Upper lobe of right lung (tissue), 1 donor: ENCODE measurements at regions not wholly inside any gene's neighbourhood (a gene's known extent, or its start where the extent isn't known, plus 50 kb on each side); places are given as distances from the start of the nearest gene placed in this dataset.

ENCODE experiments used
- ATAC-seq: fragments of 200-7000 bp; cut with Tn5 transposase; one replicate; pipeline ENCODE4 v1.9.1; 2020; ENCODE audit warnings: mild to moderate bottlenecking, moderate library complexity
- DNase-seq: peaks from one replicate; pipeline ENCODE4 v3.0.0-alpha.2; 2020
- H3K27ac ChIP-seq: fragments of 200-600 bp; one replicate; pipeline ENCODE4 v1.8.0; 2022
- H3K27me3 ChIP-seq: fragments of 200-600 bp; one replicate; pipeline ENCODE4 v1.8.0; 2022; ENCODE audit warnings: mild to moderate bottlenecking
- H3K36me3 ChIP-seq: fragments of 200-600 bp; one replicate; pipeline ENCODE4 v1.8.0; 2022
- H3K4me1 ChIP-seq: fragments of 200-600 bp; one replicate; pipeline ENCODE4 v1.8.0; 2022
- H3K4me3 ChIP-seq: fragments of 200-600 bp; one replicate; pipeline ENCODE4 v1.8.0; 2022; ENCODE audit warnings: mild to moderate bottlenecking
- H3K9me3 ChIP-seq: fragments of 200-600 bp; one replicate; pipeline ENCODE4 v1.8.0; 2022
- intact Hi-C: fragments of 100-400 bp; cut with DNase I; formaldehyde crosslinking; loops from one replicate; pipeline ENCODE4 v1.11.0; 2022
- TF ChIP-seq, protein P1 (sequence below): fragments of 200-600 bp; IDR thresholded peaks from one replicate; pipeline ENCODE4 v1.8.0; 2022; ENCODE audit warnings: antibody characterized with exemption
- donor health status: DM: no; HTN: yes; CAD: no; lungs with severe emphysema.

DNA sequence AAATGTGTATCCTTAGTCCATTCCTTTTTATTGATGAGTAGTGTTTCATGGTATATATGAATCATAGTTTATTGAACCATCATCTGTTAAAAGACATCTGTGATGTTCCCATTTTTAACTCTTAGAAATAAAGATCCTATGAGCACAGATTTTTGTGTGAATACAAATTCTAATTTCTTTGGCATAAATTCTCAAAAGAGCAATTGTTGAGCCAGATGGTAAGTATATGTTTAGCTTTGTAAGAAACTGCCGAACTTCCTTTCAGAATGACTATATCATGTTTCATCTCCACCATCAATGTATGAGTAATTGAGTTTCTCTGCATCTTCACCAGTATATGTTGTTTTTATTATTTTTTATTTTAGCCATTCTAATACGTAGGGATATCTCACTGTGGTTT lies 526.4 kb downstream of the CDH10 start:
- ATAC-seq (no peak), DNase-seq (no peak)
- H3K27me3 ChIP-seq = no peaks in the 10 kb centered on the region
- intact Hi-C loops = no loop called here
- H3K36me3 ChIP-seq = no peaks in the 10 kb centered on the region
- no peaks in the 10 kb centered on the region for H3K9me3 ChIP-seq
- no peaks in the 10 kb centered on the region for H3K4me1 ChIP-seq
- no peak overlapping the region for H3K27ac ChIP-seq
- TF ChIP-seq, protein P1, sequence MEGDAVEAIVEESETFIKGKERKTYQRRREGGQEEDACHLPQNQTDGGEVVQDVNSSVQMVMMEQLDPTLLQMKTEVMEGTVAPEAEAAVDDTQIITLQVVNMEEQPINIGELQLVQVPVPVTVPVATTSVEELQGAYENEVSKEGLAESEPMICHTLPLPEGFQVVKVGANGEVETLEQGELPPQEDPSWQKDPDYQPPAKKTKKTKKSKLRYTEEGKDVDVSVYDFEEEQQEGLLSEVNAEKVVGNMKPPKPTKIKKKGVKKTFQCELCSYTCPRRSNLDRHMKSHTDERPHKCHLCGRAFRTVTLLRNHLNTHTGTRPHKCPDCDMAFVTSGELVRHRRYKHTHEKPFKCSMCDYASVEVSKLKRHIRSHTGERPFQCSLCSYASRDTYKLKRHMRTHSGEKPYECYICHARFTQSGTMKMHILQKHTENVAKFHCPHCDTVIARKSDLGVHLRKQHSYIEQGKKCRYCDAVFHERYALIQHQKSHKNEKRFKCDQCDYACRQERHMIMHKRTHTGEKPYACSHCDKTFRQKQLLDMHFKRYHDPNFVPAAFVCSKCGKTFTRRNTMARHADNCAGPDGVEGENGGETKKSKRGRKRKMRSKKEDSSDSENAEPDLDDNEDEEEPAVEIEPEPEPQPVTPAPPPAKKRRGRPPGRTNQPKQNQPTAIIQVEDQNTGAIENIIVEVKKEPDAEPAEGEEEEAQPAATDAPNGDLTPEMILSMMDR = no peak
- H3K4me3 ChIP-seq = no peak overlapping the region

GRCh38 chr5:24135536-24135935 lies 509.2 kb downstream of the CDH10 start:
- ATAC-seq (no peak), DNase-seq (no peak)
- Histone ChIP-seq H3K36me3 (no peaks in the 10 kb centered on the region), H3K4me3 (no peak overlapping the region), H3K27me3 (no peaks in the 10 kb centered on the region), H3K27ac (no peak overlapping the region), H3K9me3 (no peaks in the 10 kb centered on the region), H3K4me1 (no peaks in the 10 kb centered on the region)
- intact Hi-C loops = no loop called here
- TF ChIP-seq, protein P1 = no peak

DNA sequence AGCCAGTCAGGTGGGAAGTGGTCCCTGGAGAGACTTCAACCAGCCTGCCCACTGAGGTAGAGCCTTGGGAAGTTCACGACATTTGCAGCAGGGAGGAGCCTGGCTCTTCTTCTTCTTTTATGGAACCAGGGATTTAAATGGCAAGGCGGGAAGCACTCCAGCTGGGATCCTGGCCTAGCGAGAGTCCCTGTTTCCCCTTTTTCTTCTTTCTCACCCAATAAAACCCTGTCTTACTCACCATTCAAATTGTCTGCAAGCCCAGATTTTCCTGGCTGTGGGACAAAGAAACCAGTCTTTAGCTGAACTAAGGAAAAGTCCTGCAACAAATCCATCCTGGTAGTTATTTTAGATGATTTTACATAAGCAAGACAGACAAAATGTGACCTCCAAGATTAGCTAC lies 503.7 kb downstream of the CDH10 start:
- ATAC-seq = no peak
- H3K4me1 ChIP-seq = no peaks in the 10 kb centered on the region
- no peaks in the 10 kb centered on the region for H3K9me3 ChIP-seq
- H3K36me3 ChIP-seq = no peaks in the 10 kb centered on the region
- H3K27ac ChIP-seq = no peak overlapping the region
- intact Hi-C loops = no loop called here
- no peak for DNase-seq
- no peak overlapping the region for H3K4me3 ChIP-seq
- no peaks in the 10 kb centered on the region for H3K27me3 ChIP-seq
- TF ChIP-seq, protein P1 = no peak

GRCh38 chr5:24142341-24142740 lies 502.4 kb downstream of the CDH10 start:
- ATAC-seq = no peak
- intact Hi-C loops = no loop called here

GRCh38 chr5:24145806-24146205 lies 499.0 kb downstream of the CDH10 start:
- H3K4me1 ChIP-seq = no peaks in the 10 kb centered on the region
- no peak overlapping the region for H3K4me3 ChIP-seq
- no peak for ATAC-seq
- intact Hi-C loops = no loop called here
- H3K36me3 ChIP-seq = no peaks in the 10 kb centered on the region
- H3K27me3 ChIP-seq = no peaks in the 10 kb centered on the region
- TF ChIP-seq, protein P1 = no peak
- no peaks in the 10 kb centered on the region for H3K9me3 ChIP-seq
- no peak for DNase-seq
- H3K27ac ChIP-seq = no peak overlapping the region

More at GRCh38 chr5:24142341-24142740, 502.4 kb downstream of the CDH10 start:
- TF ChIP-seq, protein P1 = no peak
- DNase-seq = no peak
- H3K27ac ChIP-seq = no peak overlapping the region
- H3K4me1 ChIP-seq = no peaks in the 10 kb centered on the region
- H3K36me3 ChIP-seq = no peaks in the 10 kb centered on the region
- no peaks in the 10 kb centered on the region for H3K9me3 ChIP-seq
- H3K4me3 ChIP-seq = no peak overlapping the region
- no peaks in the 10 kb centered on the region for H3K27me3 ChIP-seq

- Histone ChIP-seq H3K4me3 (no peak overlapping the region), H3K9me3 (no peaks in the 10 kb centered on the region), H3K27me3 (no peaks in the 10 kb centered on the region), H3K36me3 (no peaks in the 10 kb centered on the region), H3K27ac (no peak overlapping the region), H3K4me1 (no peaks in the 10 kb centered on the region)
- ATAC-seq (no peak), DNase-seq (no peak)
- intact Hi-C loops = no loop called here
- TF ChIP-seq, protein P1 = no peak
Observed at GRCh38 chr5:24161559-24161958, 483.2 kb downstream of the CDH10 start.
